ENCODE measurements at regions not wholly inside any gene's neighbourhood (a gene's known extent, or its start where the extent isn't known, plus 50 kb on each side); places are given as distances from the start of the nearest gene placed in this dataset.

DNA sequence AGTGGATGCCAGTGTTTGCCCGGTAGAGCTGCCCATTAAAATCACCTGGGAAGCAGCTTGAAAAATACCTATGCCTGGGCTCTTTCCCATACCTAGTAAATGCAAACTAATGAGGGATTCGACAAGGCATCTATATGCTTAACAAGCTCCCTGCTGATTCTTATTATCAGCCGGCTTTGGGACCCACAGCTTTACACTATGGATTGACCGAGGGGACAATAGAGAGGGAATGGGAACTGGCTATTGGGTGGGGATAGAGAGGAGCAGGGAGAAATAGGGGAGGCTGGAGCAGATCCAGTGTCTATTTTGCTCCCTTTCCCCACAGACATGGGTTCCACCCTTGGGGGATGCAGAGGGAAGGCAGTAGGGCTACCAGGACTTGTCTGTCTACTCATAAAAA lies 103.1 kb upstream of the TEX13D start:
- TF ChIP-seq, protein P1, sequence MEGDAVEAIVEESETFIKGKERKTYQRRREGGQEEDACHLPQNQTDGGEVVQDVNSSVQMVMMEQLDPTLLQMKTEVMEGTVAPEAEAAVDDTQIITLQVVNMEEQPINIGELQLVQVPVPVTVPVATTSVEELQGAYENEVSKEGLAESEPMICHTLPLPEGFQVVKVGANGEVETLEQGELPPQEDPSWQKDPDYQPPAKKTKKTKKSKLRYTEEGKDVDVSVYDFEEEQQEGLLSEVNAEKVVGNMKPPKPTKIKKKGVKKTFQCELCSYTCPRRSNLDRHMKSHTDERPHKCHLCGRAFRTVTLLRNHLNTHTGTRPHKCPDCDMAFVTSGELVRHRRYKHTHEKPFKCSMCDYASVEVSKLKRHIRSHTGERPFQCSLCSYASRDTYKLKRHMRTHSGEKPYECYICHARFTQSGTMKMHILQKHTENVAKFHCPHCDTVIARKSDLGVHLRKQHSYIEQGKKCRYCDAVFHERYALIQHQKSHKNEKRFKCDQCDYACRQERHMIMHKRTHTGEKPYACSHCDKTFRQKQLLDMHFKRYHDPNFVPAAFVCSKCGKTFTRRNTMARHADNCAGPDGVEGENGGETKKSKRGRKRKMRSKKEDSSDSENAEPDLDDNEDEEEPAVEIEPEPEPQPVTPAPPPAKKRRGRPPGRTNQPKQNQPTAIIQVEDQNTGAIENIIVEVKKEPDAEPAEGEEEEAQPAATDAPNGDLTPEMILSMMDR (IDR thresholded peaks at IDR 0.05), result no peak
- H3K4me1 ChIP-seq, result no peaks in the 10 kb centered on the region
- no peaks in the 10 kb centered on the region for H3K36me3 ChIP-seq
- no peaks in the 10 kb centered on the region for H3K9me3 ChIP-seq
- intact Hi-C loops (cut with DNase I; ENCODE audit: low total_unique reads), result no loop called here
- H3K4me3 ChIP-seq, result no peak overlapping the region
- H3K27ac ChIP-seq, result no peak overlapping the region
- no peaks in the 10 kb centered on the region for H3K27me3 ChIP-seq
- no peak for DNase-seq

DNA sequence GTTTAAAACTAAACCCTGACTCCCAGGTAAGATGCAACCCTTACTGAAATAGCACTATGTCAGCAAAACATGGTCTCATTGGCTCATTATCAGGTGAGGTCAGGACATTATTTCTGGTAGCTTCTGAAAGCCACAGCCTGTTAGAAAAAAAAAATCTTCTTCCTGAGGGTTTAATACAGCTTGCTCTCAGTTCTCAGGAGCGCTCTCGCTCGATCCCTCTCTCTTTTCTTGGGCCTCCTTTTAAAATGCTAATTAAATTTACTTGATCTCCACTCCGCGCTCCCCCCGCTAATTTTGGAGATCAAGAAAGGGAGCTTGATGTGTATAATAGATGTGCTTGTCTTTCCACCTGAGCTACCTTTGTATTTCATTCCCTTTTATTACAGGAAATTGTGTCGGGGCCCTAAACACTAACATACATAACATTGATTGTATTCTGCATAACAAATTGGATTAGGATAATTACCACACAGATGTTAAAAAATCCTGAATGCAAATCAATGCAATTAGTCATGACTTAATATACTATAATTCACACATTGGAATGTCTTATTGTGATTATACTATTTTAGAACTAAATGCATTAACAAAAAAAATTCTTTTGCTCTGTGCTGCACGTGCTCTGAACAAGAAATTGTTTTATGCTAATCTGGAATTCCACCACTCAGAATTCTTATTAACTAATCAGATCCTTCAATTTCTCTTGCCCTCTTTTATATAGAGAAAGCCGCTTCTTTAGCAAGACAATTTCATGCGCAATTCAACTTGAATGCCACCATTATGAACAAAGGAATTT lies 101.6 kb upstream of the TEX13D start:
- TF ChIP-seq, protein P1 (IDR thresholded peaks at IDR 0.05), result no peak
- Histone ChIP-seq H3K9me3 (no peaks in the 10 kb centered on the region), H3K4me1 (no peaks in the 10 kb centered on the region), H3K36me3 (no peaks in the 10 kb centered on the region), H3K27ac (no peak overlapping the region), H3K27me3 (no peaks in the 10 kb centered on the region), H3K4me3 (no peak overlapping the region)
- DNase-seq, result no peak
- intact Hi-C loops (cut with DNase I; ENCODE audit: low total_unique reads), result no loop called here

DNA sequence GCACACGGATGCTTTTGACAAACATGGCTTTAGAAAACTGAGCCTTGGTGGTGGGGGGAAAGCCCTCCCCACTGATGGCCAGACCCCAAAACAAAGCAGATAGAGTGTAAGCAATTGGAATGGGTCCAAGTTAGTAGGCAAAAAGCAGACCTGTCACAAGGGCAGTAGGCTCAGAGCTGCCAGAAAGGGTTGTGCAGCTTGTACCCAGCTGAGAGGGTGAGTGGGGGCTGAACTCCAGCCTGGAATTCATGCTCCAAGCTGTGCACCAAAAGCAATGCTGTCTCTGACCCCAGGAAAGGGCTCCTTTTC lies 101.1 kb upstream of the TEX13D start:
- Histone ChIP-seq H3K9me3 (no peaks in the 10 kb centered on the region), H3K4me3 (no peak overlapping the region), H3K27ac (no peak overlapping the region), H3K4me1 (no peaks in the 10 kb centered on the region), H3K36me3 (no peaks in the 10 kb centered on the region), H3K27me3 (no peaks in the 10 kb centered on the region)
- intact Hi-C loops (cut with DNase I; ENCODE audit: low total_unique reads), result no loop called here
- TF ChIP-seq, protein P1 (IDR thresholded peaks at IDR 0.05), result no peak
- DNase-seq, result no peak

DNA sequence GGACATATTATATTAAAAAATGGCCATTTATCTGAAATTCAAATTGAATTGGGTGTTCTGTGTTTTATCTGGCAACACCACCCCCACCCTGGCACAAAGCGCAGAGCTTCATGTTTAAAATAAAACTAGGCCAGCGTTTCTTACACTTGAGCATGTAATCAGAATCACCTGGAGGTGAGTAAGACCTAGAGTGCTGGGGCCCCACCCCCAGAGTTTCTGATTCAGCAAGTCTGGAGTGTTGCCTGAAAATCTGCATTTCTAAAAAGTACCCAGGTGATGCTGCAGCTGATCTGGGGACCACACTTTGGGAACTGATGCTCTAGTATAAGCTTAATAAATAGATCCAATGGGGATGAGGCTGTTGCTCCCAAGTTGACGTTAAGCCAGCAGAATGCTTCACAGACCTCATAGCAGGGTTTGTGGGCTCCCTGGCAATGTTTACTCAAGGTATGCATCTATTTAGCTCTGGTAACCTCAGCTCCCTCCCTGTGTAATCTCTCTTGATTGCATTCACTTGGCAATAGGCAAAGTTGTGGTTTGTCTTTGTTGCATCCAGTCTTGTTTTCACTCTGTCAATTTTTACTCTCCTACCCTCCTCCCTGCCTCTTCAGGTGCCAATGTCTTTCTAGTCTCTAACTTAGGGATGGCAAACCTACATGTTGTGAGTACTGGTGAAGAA lies 99.8 kb upstream of the TEX13D start:
- Histone ChIP-seq H3K36me3 (no peaks in the 10 kb centered on the region), H3K27me3 (no peaks in the 10 kb centered on the region), H3K27ac (no peak overlapping the region), H3K4me3 (no peak overlapping the region), H3K4me1 (no peaks in the 10 kb centered on the region), H3K9me3 (no peaks in the 10 kb centered on the region)
- no peak for DNase-seq
- TF ChIP-seq, protein P1 (IDR thresholded peaks at IDR 0.05), result no peak
- intact Hi-C loops (cut with DNase I; ENCODE audit: low total_unique reads), result no loop called here

DNA sequence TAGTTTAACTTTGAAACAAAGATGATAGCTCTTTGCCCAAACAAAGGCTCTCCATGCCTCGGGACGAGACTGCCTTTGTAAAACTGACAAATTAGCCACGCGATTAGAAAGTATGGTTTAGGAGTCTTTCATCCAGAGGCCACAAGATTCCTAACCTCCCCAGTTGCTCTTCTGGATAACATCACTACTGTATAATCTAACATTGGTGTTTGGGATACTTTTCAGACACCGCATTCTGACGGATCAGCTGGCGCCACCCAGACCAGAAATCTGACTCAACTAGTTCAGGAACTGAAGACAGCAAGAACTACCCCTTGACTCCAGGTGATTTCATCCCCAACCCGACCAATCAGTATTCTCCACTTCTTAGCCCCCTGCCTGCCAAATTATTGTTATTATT lies 98.1 kb upstream of the TEX13D start:
- Histone ChIP-seq H3K4me1 (no peaks in the 10 kb centered on the region), H3K9me3 (no peaks in the 10 kb centered on the region), H3K27ac (no peak overlapping the region), H3K36me3 (no peaks in the 10 kb centered on the region), H3K27me3 (no peaks in the 10 kb centered on the region), H3K4me3 (no peak overlapping the region)
- intact Hi-C loops (cut with DNase I; ENCODE audit: low total_unique reads), result no loop called here
- DNase-seq, result no peak
- TF ChIP-seq, protein P1 (IDR thresholded peaks at IDR 0.05), result no peak

Data from tibial artery (tissue), 4 donors.